Posterior vena cava (tissue), 2 donors: ENCODE measurements at regions not wholly inside any gene's neighbourhood (a gene's known extent, or its start where the extent isn't known, plus 50 kb on each side); places are given as distances from the start of the nearest gene placed in this dataset.
"Not testable (repeated sequence)": the region's sequence is repeated elsewhere in the genome, so short reads cannot be mapped to it uniquely, and the experiment has no call there.

Source experiments
- DNase-seq: peaks from one replicate; pipeline ENCODE4 v3.0.0-alpha.2; 2020; ENCODE audit warnings: low spot score
- intact Hi-C, 2 donors: fragments of 100-400 bp; cut with DNase I; formaldehyde crosslinking; loops; one replicate each; pipeline versions ENCODE4 v1.14.1 to v1.14.2; 2022 to 2023
- donor health status: DM: yes; HTN: yes; CAD: no.
- donor health status: DM: yes; HTN: yes; CAD: no.

DNA sequence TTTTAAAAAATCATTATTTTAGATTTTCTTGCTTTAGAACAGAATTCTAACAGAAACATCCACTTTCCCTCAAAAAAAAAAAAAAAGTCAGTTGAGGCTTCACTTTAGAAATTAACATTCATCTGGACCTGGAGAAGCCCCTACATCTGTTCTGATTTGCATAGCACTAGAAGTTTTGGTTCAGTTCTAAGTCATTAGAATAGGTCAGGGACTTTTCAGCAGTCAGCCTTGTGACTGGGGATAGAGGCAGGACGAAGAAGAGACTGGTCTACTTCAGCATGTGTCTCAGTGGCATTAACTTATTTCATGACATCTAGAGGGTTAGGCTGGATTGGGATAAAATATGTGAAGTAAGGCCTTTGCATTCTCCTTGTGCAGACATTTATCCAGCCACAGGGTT, 215.8 kb upstream of the DAB2 start:
- DNase-seq: no peak
- intact Hi-C loops: no loop called here

DNA sequence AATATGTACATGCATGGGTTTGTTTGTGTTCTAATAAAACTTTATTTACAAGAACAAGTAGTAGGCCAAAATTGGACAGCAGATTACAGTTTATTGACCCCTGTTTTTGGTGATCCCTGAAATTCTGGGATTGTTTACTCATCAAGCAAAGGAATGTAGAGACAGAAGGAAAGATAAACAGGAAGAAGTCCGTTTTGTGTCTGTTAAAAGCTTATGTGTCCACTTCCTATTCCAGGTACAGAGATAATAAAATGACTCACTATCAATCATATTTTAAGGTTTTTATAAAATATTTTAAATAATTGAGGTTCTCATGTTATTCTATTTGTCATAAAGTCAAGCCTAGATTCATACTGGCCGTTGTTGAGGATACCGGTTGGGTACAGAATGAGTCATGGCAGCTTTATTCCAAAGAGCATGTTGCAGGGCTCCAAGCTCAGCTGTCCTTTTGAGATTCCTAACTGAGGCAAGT, 214.9 kb upstream of the DAB2 start:
- DNase-seq: no peak
- intact Hi-C loops: no loop called here

DNA sequence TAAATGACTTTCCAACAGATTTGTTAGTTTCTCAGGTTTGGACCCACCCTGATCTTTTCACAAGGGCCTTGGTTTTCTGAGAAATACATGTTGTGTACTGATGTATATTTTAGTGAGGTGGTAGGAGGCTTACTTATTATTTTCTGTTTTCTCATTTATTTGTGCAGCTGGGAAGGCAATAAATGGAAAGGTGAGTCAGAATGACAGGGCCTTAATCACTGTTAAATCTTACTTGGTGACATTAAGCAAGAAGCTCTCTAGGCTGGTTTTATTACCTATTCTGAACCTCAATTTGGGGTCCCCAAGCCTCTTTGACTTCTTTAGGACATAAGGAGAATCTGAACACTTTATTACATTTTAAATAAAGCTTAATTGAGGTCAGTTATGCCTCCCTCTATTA, 214.0 kb upstream of the DAB2 start:
- intact Hi-C loops: no loop called here
- no peak for DNase-seq

GRCh38 chr5:39633057-39633456, 208.3 kb upstream of the DAB2 start:
- no peak for DNase-seq
- intact Hi-C loops: no loop called here

- no peak for DNase-seq
- intact Hi-C loops: no loop called here
Observed at GRCh38 chr5:39631958-39632357, 207.2 kb upstream of the DAB2 start.

DNA sequence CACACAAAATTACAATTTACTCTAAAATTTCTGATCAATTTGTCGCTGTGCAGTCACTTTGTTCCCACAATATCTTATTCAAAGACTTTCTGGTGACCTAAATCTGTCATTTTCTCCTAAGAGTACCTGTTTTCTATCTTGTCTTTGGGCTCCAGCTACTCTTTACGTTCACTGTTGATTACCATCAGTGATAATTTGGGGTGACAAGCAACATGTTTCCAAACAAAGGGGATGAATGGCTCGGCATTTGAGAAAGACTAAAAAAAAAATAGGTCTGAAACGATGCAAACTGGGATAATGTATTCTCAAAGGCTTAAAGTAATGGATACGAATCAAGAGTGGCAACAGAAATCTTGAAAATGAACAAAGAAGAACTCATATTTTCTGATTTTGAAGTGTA, 205.2 kb upstream of the DAB2 start:
- no peak for DNase-seq
- intact Hi-C loops: no loop called here

DNA sequence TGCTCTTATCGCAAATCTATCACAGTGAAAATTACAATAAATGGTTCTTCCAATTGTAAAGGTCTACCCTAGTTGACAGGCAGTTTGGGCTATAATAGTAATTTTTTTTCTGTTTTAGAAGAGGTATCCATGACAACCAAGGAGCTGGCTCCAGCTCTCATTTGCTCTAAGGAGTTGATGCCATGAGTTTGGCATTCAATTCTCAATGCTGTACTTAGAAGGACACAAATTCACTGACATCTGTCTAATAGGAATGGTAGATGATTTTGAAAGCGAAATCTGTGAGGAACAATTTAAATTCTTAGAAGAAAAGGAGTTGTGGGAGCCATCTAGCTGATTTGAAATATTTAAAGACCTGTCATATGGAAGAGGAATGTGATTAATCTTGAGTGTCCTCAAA, 203.6 kb upstream of the DAB2 start:
- no peak for DNase-seq
- intact Hi-C loops: no loop called here

GRCh38 chr5:39624890-39625289, 200.1 kb upstream of the DAB2 start:
- no peak for DNase-seq
- intact Hi-C loops: no loop called here

GRCh38 chr5:39624268-39624886, 199.6 kb upstream of the DAB2 start:
- no peak for DNase-seq
- intact Hi-C loops: no loop called here

- intact Hi-C loops: no loop called here
- no peak for DNase-seq
Observed at GRCh38 chr5:39623291-39623865, 198.6 kb upstream of the DAB2 start.

DNA sequence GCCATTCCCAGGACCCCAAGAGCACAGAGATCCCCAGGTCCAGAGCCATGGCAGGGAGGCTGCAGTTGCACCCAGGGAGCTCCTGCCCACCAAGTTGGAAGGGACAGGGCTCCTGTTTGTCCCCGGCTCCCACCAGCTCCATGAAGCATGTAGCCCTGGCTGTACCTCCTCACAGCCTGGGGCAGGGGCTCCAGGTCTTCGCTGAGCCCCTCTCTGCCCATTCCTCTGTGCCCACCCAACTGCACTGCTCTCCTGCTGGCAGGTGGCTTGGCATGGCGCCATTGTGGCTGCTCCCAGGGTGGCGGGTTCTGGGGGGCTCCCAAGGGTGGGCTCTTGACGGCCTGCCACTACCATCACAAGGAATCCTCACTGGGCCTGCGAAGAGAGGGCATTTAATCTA, 197.5 kb upstream of the DAB2 start:
- DNase-seq: no peak
- intact Hi-C loops: no loop called here

DNA sequence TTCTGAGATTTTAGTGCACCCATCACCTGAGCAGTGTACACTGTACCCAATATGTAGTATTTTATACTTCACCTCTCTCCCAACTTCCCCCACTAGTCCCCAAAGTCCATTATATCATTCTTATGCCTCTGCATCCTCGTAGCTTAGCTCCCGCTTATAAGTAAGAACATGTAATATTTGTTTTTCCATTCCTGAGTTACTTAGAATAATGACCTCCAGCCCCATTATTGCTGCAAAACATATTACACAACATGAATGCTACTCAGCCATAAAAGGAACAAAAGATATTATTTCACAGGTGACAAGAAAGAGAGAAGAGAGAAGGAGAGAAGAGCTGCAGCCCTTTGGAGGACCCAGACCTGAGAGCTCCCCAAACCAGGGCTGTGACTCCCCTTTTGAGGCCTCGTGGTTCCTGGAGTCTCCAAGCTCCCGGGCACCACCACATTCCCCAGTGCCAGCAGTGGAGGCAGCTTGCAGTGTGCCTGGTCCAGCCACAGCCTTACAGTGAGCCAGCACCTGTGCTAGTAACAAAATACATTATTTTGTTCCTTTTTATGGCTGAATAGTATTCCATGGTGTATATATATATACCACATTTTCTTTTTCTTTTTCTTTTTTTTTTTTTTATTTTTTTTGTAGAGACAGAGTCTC, 194.5 kb upstream of the DAB2 start:
- intact Hi-C loops: no loop called here

GRCh38 chr5:39618391-39618790, 193.6 kb upstream of the DAB2 start:
- intact Hi-C loops: no loop called here
- no peak for DNase-seq

More for the DNA sequence above, 194.5 kb upstream of the DAB2 start:
- no peak for DNase-seq

DNA sequence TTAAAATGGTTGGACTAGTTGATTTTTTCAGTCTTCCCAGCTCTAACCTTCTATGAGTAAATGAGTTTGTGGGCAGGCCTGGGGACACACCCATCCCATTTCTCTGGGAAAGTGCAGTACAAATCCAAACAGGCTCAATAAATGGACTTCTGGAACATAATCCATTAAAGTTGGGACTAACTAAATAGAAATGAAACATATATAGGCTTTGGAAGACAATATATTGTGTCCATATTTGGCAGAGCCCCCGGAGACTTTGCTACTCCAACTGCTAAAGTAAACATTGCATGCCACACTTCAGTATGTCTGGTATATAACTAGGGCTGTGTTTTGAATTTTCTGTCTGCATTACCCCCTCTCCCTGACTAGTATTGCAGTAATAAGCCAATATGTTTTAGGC, 191.4 kb upstream of the DAB2 start:
- no peak for DNase-seq
- intact Hi-C loops: no loop called here

DNA sequence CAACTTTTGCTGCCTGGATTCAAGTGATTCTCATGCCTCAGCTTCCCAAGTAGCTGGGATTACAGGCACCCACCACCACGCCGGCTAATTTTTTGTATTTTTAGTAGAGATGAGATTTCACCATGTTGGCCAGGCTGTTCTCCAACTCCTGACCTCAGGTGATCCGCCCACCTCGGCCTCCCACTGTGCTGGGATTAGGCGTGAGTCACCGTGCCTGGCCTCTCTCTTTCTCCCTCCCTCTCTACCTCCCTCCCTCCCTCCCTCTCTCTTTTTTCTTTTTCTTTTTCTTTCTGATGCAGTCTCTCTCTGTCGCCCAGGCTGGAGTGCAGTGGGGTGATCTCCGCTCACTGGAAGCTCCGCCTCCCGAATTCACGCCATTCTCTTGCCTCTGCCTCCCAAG, 186.3 kb upstream of the DAB2 start:
- DNase-seq, intact Hi-C loops: not testable (repeated sequence)

- intact Hi-C loops: no loop called here
- no peak for DNase-seq
Observed at GRCh38 chr5:39608024-39608423, 183.2 kb upstream of the DAB2 start.

- DNase-seq: no peak
- intact Hi-C loops: no loop called here
Observed at GRCh38 chr5:39606591-39606990, 181.8 kb upstream of the DAB2 start.

- intact Hi-C loops: no loop called here
- no peak for DNase-seq
Observed at GRCh38 chr5:39605588-39606575, 181.1 kb upstream of the DAB2 start.

GRCh38 chr5:39605145-39605544, 180.4 kb upstream of the DAB2 start:
- DNase-seq: no peak
- intact Hi-C loops: no loop called here

- no peak for DNase-seq
- intact Hi-C loops: loop anchor here (5.0 kb wide), 2 partner anchors 363 to 983 kb away; no protein-coding TSS in a partner anchor
Observed at GRCh38 chr5:39604491-39604890, 179.7 kb upstream of the DAB2 start.
